ENCODE measurements at regions not wholly inside any gene's neighbourhood (a gene's known extent, or its start where the extent isn't known, plus 50 kb on each side); places are given as distances from the start of the nearest gene placed in this dataset.

DNA sequence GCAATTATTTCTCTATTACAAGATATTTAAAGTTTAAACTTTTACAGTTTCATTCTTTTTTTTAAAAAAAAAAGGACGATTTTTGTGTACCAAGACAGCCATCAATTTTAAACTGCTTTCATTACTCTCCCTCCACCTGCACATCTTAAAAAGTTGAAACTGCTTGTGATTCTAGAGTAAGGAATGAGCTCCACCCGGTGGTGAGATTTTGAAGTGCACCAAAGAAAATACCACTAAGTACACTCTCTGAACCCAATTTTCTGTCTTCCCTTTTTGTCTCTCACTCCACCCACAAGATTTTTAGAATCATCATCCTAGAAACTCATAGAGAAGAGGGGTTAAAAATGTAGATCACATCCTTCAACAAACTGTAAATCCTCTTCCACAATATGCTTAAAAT, 91.3 kb upstream of the WDR44 start:
- no peak for TF ChIP-seq POLR2AphosphoS5 (IDR thresholded peaks at IDR 0.05)
- no peak for TF ChIP-seq POLR2A (IDR thresholded peaks at IDR 0.05)
- TF ChIP-seq, protein P1, sequence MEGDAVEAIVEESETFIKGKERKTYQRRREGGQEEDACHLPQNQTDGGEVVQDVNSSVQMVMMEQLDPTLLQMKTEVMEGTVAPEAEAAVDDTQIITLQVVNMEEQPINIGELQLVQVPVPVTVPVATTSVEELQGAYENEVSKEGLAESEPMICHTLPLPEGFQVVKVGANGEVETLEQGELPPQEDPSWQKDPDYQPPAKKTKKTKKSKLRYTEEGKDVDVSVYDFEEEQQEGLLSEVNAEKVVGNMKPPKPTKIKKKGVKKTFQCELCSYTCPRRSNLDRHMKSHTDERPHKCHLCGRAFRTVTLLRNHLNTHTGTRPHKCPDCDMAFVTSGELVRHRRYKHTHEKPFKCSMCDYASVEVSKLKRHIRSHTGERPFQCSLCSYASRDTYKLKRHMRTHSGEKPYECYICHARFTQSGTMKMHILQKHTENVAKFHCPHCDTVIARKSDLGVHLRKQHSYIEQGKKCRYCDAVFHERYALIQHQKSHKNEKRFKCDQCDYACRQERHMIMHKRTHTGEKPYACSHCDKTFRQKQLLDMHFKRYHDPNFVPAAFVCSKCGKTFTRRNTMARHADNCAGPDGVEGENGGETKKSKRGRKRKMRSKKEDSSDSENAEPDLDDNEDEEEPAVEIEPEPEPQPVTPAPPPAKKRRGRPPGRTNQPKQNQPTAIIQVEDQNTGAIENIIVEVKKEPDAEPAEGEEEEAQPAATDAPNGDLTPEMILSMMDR (IDR thresholded peaks at IDR 0.05), result peak; percentile 38 to 62
- TF ChIP-seq EP300 (IDR thresholded peaks at IDR 0.05), result no peak
